Body of pancreas (tissue), 4 donors: ENCODE measurements at regions not wholly inside any gene's neighbourhood (a gene's known extent, or its start where the extent isn't known, plus 50 kb on each side); places are given as distances from the start of the nearest gene placed in this dataset.

Experiments
- ATAC-seq: fragments of 150-250 bp; one replicate; pipeline ENCODE4 v1.9.1; 2016
- DNase-seq, 4 donors: peaks; one replicate each; pipeline ENCODE4 v3.0.0-alpha.2; 2019
- H3K27ac ChIP-seq, 4 donors: fragments of 200-600 bp; sonication (generic); 1 replicate in 3 of 4; 2 replicates in 1 of 4; pipeline versions ENCODE4 v1.5.1 to v1.6.1; 2016 to 2019; ENCODE audit warnings: mild to moderate bottlenecking in 1 of 4, mixed read lengths in 1 of 4, moderate library complexity in 1 of 4
- H3K27me3 ChIP-seq, 2 donors: fragments of 200-600 bp; sonication (generic); one replicate each; pipeline ENCODE4 v1.6.0; 2016; ENCODE audit warnings: mild to moderate bottlenecking in 1 of 2
- H3K36me3 ChIP-seq, 2 donors: fragments of 200-600 bp; sonication (generic); replicated peaks in 1 of 2; 2 replicates each; pipeline ENCODE4 v1.5.1; 2016; ENCODE audit warnings: low read depth in 2 of 2; ENCODE audit not compliant: insufficient read depth in 1 of 2
- H3K4me1 ChIP-seq: fragments of 200-600 bp; sonication (generic); one replicate; pipeline ENCODE4 v1.6.0; 2016
- H3K4me3 ChIP-seq, 2 donors: fragments of 200-600 bp; sonication (generic); 1 replicate in 1 of 2; 2 replicates in 1 of 2; pipeline ENCODE4 v1.5.1; 2016 to 2019
- H3K9me3 ChIP-seq, 3 donors: fragments of 200-600 bp; sonication (generic); 1 replicate in 2 of 3; 2 replicates in 1 of 3; pipeline ENCODE4 v1.5.1; 2016
- CTCF ChIP-seq, 7 experiments: fragments of 450-650 bp in 4 of 7; fragments of 200-600 bp in 3 of 7; sonication (generic) in 3 of 7; IDR thresholded peaks; one replicate each; pipeline ENCODE4 v1.5.1; 2016 to 2019; ENCODE audit warnings: antibody characterized with exemption in 7 of 7
- POLR2A ChIP-seq, 3 donors: fragments of 450-650 bp; IDR thresholded peaks; one replicate each; pipeline ENCODE4 v1.6.1; 2016; ENCODE audit warnings: antibody characterized with exemption in 3 of 3, mild to moderate bottlenecking in 2 of 3
- WGBS, 2 donors: methylation state at CpG; one replicate each; pipeline ENCODE4 v1.1.5; 2017; 5-methylcytosine and 5-hydroxymethylcytosine counted together
- intact Hi-C: fragments of 100-400 bp; cut with DNase I; formaldehyde crosslinking; loops from one replicate; pipeline ENCODE4 v1.15.1; 2023

GRCh38 chr15:88324741-88325065, 68.2 kb upstream of the NTRK3 start:
- ATAC-seq (no peak), DNase-seq (no peak)
- Histone ChIP-seq H3K27me3 (no peaks in the 10 kb centered on the region), H3K27ac (no peak overlapping the region), H3K36me3 (no peaks in the 10 kb centered on the region), H3K9me3 (no peaks in the 10 kb centered on the region), H3K4me1 (no peaks in the 10 kb centered on the region), H3K4me3 (no peak overlapping the region)
- 67 to 73% methylated on average over 1 of the region's 1 CpG for WGBS, 2 donors
- intact Hi-C loops: no loop called here
- no peak for TF ChIP-seq CTCF (IDR thresholded peaks at IDR 0.05)
- no peak for TF ChIP-seq POLR2A (IDR thresholded peaks at IDR 0.05)

GRCh38 chr15:88323976-88324740, 67.6 kb upstream of the NTRK3 start:
- H3K9me3 ChIP-seq: no peaks in the 10 kb centered on the region
- H3K4me3 ChIP-seq: no peak overlapping the region
- ATAC-seq (no peak), DNase-seq (no peak)
- TF ChIP-seq POLR2A (IDR thresholded peaks at IDR 0.05): no peak
- no peak for TF ChIP-seq CTCF (IDR thresholded peaks at IDR 0.05)
- H3K27me3 ChIP-seq: no peaks in the 10 kb centered on the region
- no peaks in the 10 kb centered on the region for H3K4me1 ChIP-seq
- no peaks in the 10 kb centered on the region for H3K36me3 ChIP-seq
- WGBS, 2 donors: 33 to 38% methylated on average over 18 of the region's 18 CpGs
- no peak overlapping the region for H3K27ac ChIP-seq
- intact Hi-C loops: no loop called here

- no peaks in the 10 kb centered on the region for H3K9me3 ChIP-seq
- DNase-seq (no peak), ATAC-seq (no peak)
- 59 to 69% methylated on average over 7 to 8 of the region's 8 CpGs for WGBS, 2 donors
- no peak overlapping the region for H3K4me3 ChIP-seq
- H3K27ac ChIP-seq: no peak overlapping the region
- no peak for TF ChIP-seq CTCF (IDR thresholded peaks at IDR 0.05)
- TF ChIP-seq POLR2A (IDR thresholded peaks at IDR 0.05): no peak
- H3K36me3 ChIP-seq: no peaks in the 10 kb centered on the region
- intact Hi-C loops: no loop called here
- H3K4me1 ChIP-seq: no peaks in the 10 kb centered on the region
- no peaks in the 10 kb centered on the region for H3K27me3 ChIP-seq
These were observed 66.9 kb upstream of the NTRK3 start for GRCh38 chr15:88323468-88323867.

- no peaks in the 10 kb centered on the region for H3K9me3 ChIP-seq
- WGBS, 2 donors: 38 to 59% methylated on average over 3 of the region's 3 CpGs
- intact Hi-C loops: no loop called here
- no peak for TF ChIP-seq CTCF (IDR thresholded peaks at IDR 0.05)
- no peak for TF ChIP-seq POLR2A (IDR thresholded peaks at IDR 0.05)
- no peaks in the 10 kb centered on the region for H3K36me3 ChIP-seq
- ATAC-seq (no peak), DNase-seq (no peak)
- H3K27me3 ChIP-seq: no peaks in the 10 kb centered on the region
- H3K4me3 ChIP-seq: no peak overlapping the region
- H3K27ac ChIP-seq: no peak overlapping the region
- no peaks in the 10 kb centered on the region for H3K4me1 ChIP-seq
These were observed 65.9 kb upstream of the NTRK3 start for GRCh38 chr15:88322461-88322860.

GRCh38 chr15:88321271-88321670, 64.7 kb upstream of the NTRK3 start:
- ATAC-seq (no peak), DNase-seq (no peak)
- no peak for TF ChIP-seq POLR2A (IDR thresholded peaks at IDR 0.05)
- TF ChIP-seq CTCF (IDR thresholded peaks at IDR 0.05): no peak
- Histone ChIP-seq H3K36me3 (no peaks in the 10 kb centered on the region), H3K4me3 (no peak overlapping the region), H3K4me1 (no peaks in the 10 kb centered on the region), H3K27me3 (no peaks in the 10 kb centered on the region), H3K9me3 (no peaks in the 10 kb centered on the region), H3K27ac (no peak overlapping the region)
- WGBS, 2 donors: 0% methylated on average over 3 of the region's 3 CpGs
- intact Hi-C loops: no loop called here
